ENCODE measurements at regions not wholly inside any gene's neighbourhood (a gene's known extent, or its start where the extent isn't known, plus 50 kb on each side); places are given as distances from the start of the nearest gene placed in this dataset.

- in situ Hi-C loops (cut with HindIII; ENCODE audit: extremely low pct_ligation_motif_present, low pct_unique_long_range_greater_than_20kb), result no loop called here
- no TSS peak for BruUV-seq (replicated peaks)
- intact Hi-C loops (cut with micrococcal nuclease; ENCODE audit: unreplicated experiment), result no loop called here
- TF ChIP-seq ZNF543 (CRISPR knock-in tag; IDR thresholded peaks at IDR 0.05) (no peak), ZNF564 (CRISPR knock-in tag; IDR thresholded peaks at IDR 0.05) (no peak), SCMH1 (CRISPR knock-in tag; IDR thresholded peaks at IDR 0.05; ENCODE audit: borderline replicate concordance) (no peak), ZBTB46 (CRISPR knock-in tag; IDR thresholded peaks at IDR 0.05; ENCODE audit: borderline replicate concordance) (no peak), SRSF9 (IDR thresholded peaks at IDR 0.05; ENCODE audit: borderline replicate concordance, insufficient read depth, low read depth, low read length, poor library complexity, severe bottlenecking) (no peak), ZNF549 (CRISPR knock-in tag; IDR thresholded peaks at IDR 0.05) (no peak), IKZF4 (CRISPR knock-in tag; IDR thresholded peaks at IDR 0.05; ENCODE audit: borderline replicate concordance, low read depth, not compliant biosample characterization) (no peak), ZNF460 (CRISPR knock-in tag; IDR thresholded peaks at IDR 0.05; ENCODE audit: borderline replicate concordance) (no peak), PTBP1 (IDR thresholded peaks at IDR 0.05; ENCODE audit: low read depth, low read length, poor library complexity, severe bottlenecking) (no peak), THAP9 (CRISPR knock-in tag; IDR thresholded peaks at IDR 0.05; ENCODE audit: borderline replicate concordance) (no peak), ZNF75D (CRISPR knock-in tag; IDR thresholded peaks at IDR 0.05; ENCODE audit: borderline replicate concordance) (no peak), HMGXB3 (CRISPR knock-in tag; IDR thresholded peaks at IDR 0.05; ENCODE audit: borderline replicate concordance) (no peak), CSRNP1 (CRISPR knock-in tag; IDR thresholded peaks at IDR 0.05) (no peak)
Measured at GRCh38 chr1:56222914-56223540, 356.3 kb downstream of the PLPP3 start.

More at GRCh38 chr1:56222914-56223540, 356.3 kb downstream of the PLPP3 start:
- FAIRE-seq, result no peak
- H3K79me2 ChIP-seq (ENCODE audit: insufficient read depth, low read length), result no peaks in the 10 kb centered on the region
- H3K4me1 ChIP-seq (ENCODE audit: insufficient read depth, low read length), result no peaks in the 10 kb centered on the region
- no peak overlapping the region for H3K27ac ChIP-seq (ENCODE audit: extremely low read length, insufficient read depth, low read length)
- ATAC-seq, result no peak
- H3K9ac ChIP-seq (ENCODE audit: insufficient read depth, low read depth, low read length), result no peak overlapping the region
- no peak for DNase-seq (ENCODE audit: low spot score)
- no peaks in the 10 kb centered on the region for H3K36me3 ChIP-seq (replicated peaks in 1 of 2; ENCODE audit: control insufficient read depth in 1 of 2, insufficient read depth in 2 of 2, low read length in 2 of 2)
- H4K20me1 ChIP-seq (ENCODE audit: insufficient read depth, low read length), result no peaks in the 10 kb centered on the region
- ChIA-PET POLR2A (no interaction called here), CTCF (ENCODE audit: low intra/inter-chr PET ratio, low total read pairs) (no interaction called here)
- no peaks in the 10 kb centered on the region for H3K9me3 ChIP-seq (ENCODE audit: low read length)
- H3K4me2 ChIP-seq (ENCODE audit: low read depth, low read length), result no peak overlapping the region
- H2AFZ ChIP-seq (ENCODE audit: low read length), result no peak overlapping the region
- no peak overlapping the region for H3K4me3 ChIP-seq (replicated peaks in 1 of 3; ENCODE audit: insufficient read depth in 1 of 3, low read depth in 2 of 3, low read length in 3 of 3)
- H3K27me3 ChIP-seq (ENCODE audit: control insufficient read depth in 1 of 2, insufficient read depth in 2 of 2, low read length in 2 of 2), result no peaks in the 10 kb centered on the region
